ENCODE measurements at regions not wholly inside any gene's neighbourhood (a gene's known extent, or its start where the extent isn't known, plus 50 kb on each side); places are given as distances from the start of the nearest gene placed in this dataset.

DNA sequence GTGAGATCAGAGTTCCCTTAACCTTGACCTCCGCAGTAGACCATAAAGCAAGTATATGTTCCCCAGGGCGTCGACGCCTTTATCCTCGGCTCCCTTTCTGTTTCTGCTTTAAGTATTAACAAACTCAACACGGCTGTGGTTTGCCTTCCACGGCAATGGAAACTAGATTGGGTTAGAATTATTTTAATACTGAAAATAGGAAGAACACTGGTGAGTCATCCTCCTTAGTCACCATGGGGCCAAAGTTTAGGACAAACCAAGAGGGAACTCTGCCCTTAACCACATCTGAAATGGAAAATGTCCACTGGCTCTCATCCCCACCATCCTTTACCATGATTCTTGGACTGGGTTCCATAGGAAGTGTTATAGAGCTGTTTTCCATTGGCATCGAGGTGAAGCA lies 386.1 kb downstream of the ACTL7B start:
- Mint-ChIP-seq H3K4me1 (ENCODE audit: low read depth) (no peaks in the 10 kb centered on the region), H3K27ac (no peak overlapping the region), H3K9me3 (ENCODE audit: low read depth) (no peaks in the 10 kb centered on the region), H3K27me3 (no peaks in the 10 kb centered on the region), H3K36me3 (no peaks in the 10 kb centered on the region), H3K4me3 (no peak overlapping the region)

DNA sequence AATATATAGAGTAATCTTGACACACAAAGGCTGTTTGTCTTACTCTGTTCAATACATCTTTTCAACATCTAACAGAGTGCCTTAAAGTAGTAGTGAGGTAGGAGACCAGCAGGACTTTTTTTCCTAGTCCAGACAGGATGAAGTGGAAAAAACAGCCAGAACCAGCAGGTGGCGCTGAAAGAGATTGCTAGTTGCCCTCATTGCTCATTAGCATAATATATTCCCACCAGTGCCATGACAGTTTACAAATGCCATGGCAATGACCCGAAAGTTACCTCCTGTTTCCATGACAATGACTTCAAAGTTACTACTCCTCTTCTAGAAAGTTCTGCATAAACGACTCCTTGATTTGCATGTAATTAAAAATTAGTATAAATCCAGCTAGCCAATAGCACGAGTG lies 387.4 kb downstream of the ACTL7B start:
- Mint-ChIP-seq H3K27ac (no peak overlapping the region), H3K4me1 (ENCODE audit: low read depth) (no peaks in the 10 kb centered on the region), H3K4me3 (no peak overlapping the region), H3K9me3 (ENCODE audit: low read depth) (no peaks in the 10 kb centered on the region), H3K36me3 (no peaks in the 10 kb centered on the region), H3K27me3 (no peaks in the 10 kb centered on the region)

DNA sequence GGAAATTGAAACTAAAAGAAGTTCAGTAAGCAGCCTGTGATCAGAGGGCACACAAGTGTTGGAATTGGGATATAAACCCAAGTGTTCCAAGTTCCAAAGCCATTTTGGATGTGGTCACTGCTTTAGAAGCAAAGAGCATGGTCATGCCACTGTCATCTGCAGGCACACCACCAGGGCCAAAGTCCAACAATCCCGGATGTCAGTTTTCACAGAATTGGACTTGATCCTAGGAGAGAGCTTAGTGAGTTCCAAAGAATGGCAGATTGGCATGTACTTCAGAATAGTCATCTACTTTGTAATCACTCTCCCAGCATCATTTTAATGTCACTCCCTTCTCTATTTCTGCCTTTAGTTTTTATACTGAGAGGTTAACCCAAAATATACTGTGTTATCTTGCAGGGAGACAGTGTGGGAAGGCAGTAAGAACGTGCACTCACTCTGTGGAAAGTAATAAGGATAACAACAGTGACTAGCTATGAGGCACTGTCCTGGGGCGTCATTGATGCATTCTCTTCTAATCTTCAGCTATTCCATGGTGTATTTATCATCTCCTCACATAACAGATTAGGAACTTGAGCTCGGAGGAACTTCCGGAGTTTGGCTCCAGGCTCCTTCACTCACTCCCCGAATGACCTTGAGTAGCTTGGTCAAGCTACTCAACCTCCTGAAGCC lies 388.0 kb downstream of the ACTL7B start:
- Mint-ChIP-seq H3K4me3 (no peak overlapping the region), H3K27ac (no peak overlapping the region), H3K4me1 (ENCODE audit: low read depth) (no peaks in the 10 kb centered on the region), H3K9me3 (ENCODE audit: low read depth) (no peaks in the 10 kb centered on the region), H3K27me3 (no peaks in the 10 kb centered on the region), H3K36me3 (no peaks in the 10 kb centered on the region)

GRCh38 chr9:108467161-108467560 lies 388.6 kb downstream of the ACTL7B start:
- no peaks in the 10 kb centered on the region for H3K27me3 Mint-ChIP-seq
- H3K36me3 Mint-ChIP-seq, result no peaks in the 10 kb centered on the region
- no peaks in the 10 kb centered on the region for H3K4me1 Mint-ChIP-seq (ENCODE audit: low read depth)
- no peak overlapping the region for H3K27ac Mint-ChIP-seq
- no peak overlapping the region for H3K4me3 Mint-ChIP-seq
- H3K9me3 Mint-ChIP-seq (ENCODE audit: low read depth), result no peaks in the 10 kb centered on the region

DNA sequence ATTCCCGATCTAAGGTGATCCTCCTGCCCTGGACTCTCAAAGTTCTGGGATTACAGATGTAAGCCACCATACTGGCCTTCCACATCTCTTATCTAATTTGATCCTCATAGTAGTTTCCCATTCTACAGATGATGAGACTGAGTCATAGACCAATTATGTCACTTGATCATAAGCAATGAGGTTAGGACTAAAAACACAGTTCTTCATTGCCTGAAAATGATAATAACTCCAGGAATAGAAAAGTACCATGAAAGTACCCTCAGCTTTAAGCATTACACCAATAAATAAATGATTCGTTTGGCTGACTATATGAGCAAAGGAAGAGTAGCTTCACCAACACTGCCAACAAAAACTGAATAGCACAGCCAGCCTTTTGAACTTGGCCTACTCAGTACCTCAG lies 389.5 kb downstream of the ACTL7B start:
- Mint-ChIP-seq H3K36me3 (no peaks in the 10 kb centered on the region), H3K27ac (no peak overlapping the region), H3K27me3 (no peaks in the 10 kb centered on the region), H3K4me3 (no peak overlapping the region), H3K9me3 (ENCODE audit: low read depth) (no peaks in the 10 kb centered on the region), H3K4me1 (ENCODE audit: low read depth) (no peaks in the 10 kb centered on the region)

GRCh38 chr9:108463932-108464606 lies 391.7 kb downstream of the ACTL7B start:
- H3K36me3 Mint-ChIP-seq, result no peaks in the 10 kb centered on the region
- H3K4me1 Mint-ChIP-seq (ENCODE audit: low read depth), result no peaks in the 10 kb centered on the region
- H3K27ac Mint-ChIP-seq, result no peak overlapping the region
- H3K9me3 Mint-ChIP-seq (ENCODE audit: low read depth), result no peaks in the 10 kb centered on the region
- no peak overlapping the region for H3K4me3 Mint-ChIP-seq
- H3K27me3 Mint-ChIP-seq, result no peaks in the 10 kb centered on the region

- no peak overlapping the region for H3K4me3 Mint-ChIP-seq
- H3K27me3 Mint-ChIP-seq, result no peaks in the 10 kb centered on the region
- no peaks in the 10 kb centered on the region for H3K36me3 Mint-ChIP-seq
- H3K9me3 Mint-ChIP-seq (ENCODE audit: low read depth), result peaks cover 5% of the 10 kb centered on the region
- H3K27ac Mint-ChIP-seq, result no peak overlapping the region
- no peaks in the 10 kb centered on the region for H3K4me1 Mint-ChIP-seq (ENCODE audit: low read depth)
Observed at GRCh38 chr9:108456903-108457302, 398.9 kb downstream of the ACTL7B start.

DNA sequence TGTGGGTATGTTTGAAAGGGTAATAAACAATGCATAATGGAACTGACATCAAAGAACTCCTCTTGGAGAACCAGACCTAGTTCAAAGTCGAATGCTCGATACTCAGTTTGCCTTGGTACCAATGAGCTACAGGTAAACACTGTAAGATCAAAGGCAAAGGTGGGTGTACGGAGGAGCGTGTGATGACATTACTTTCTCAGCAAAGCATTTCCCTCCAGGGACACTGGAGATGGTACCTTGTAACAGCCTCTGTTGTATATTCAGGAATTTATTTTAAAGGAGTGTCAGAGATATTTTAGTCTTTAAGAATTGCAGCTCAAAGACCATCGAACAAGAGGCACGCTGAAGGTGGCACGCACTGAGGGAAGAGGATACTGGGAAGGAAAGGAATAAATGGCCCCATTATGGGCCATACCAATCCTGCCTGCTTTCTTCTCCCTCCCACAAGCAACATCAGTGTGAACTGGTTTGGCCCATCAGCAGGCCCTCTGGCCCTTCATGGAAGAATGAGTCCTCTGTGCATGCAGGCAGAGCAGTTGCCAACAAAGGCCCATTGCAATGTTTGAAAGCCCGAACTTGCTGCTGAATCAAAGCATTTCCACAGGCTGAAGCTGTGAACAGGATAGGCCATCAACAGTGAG lies 410.2 kb downstream of the ACTL7B start:
- H3K9me3 Mint-ChIP-seq (ENCODE audit: low read depth), result peaks cover 13% of the 10 kb centered on the region
- H3K27me3 Mint-ChIP-seq, result no peaks in the 10 kb centered on the region
- H3K27ac Mint-ChIP-seq, result no peak overlapping the region
- no peaks in the 10 kb centered on the region for H3K36me3 Mint-ChIP-seq
- H3K4me3 Mint-ChIP-seq, result no peak overlapping the region
- H3K4me1 Mint-ChIP-seq (ENCODE audit: low read depth), result no peaks in the 10 kb centered on the region

DNA sequence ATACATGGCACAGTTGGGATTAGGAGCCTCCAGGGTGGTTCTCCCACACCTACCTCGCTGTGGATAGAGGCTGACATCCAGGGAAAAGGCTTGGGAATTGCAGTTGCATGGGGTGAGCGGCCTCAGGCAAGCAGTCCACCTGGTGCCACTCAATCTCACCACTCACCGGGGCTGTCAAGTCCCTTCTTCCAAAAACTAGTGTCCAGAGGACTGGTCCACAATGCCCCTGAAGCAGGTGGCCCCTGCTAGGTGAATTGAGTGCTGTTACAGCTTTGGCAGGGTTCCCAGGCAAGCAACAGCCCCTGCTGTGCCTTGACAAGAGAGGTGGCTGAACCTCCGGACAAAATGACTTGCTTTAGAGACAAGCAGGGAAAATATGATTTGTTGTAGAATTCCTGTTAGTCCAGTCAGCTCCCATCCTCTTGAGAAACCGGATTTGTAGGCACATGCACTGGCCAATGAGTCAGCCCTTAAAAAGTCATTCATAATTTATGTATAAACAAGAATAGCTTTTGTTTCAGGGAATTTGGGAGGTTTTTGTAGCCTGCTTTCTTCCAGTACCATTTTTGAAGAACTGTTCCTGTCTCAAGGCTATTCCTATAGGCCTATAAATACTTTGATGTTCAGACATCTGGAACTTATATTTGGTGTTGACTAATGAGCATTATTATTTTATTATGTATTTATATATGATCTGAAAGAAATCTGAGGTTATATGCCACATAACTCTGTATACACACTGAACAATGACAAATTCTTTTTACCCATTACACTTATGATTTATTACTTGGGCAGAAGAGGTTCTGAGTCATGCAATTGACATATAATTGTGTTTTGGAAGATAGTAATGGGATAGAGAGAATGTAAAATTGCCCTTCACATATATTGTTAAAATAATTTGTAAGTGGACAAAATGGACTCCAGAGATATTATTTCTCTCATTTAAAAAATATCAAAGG lies 411.1 kb downstream of the ACTL7B start:
- Mint-ChIP-seq H3K27ac (no peak overlapping the region), H3K36me3 (no peaks in the 10 kb centered on the region), H3K4me1 (ENCODE audit: low read depth) (no peaks in the 10 kb centered on the region), H3K4me3 (no peak overlapping the region), H3K27me3 (peaks cover 2% of the 10 kb centered on the region), H3K9me3 (ENCODE audit: low read depth) (peaks cover 13% of the 10 kb centered on the region)

DNA sequence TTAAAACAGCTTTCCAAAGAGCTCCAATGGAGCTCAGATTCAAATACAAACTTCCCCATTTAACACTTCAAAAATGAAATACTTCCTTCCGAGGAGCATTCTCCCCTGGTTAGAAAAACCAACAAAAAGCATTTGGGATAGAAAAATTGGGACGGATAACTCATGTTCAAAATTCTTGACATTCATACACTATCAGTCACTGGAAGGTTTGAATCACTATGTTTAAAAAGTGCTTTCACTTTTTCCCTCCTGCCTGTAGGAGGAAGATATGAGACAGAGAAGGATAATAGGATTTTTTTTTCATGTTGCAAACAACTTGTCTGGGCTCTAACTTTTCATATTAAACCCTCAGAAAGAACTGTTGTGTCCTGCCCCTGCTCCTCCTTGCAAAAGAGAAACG lies 412.0 kb downstream of the ACTL7B start:
- peaks cover 10% of the 10 kb centered on the region for H3K9me3 Mint-ChIP-seq (ENCODE audit: low read depth)
- no peaks in the 10 kb centered on the region for H3K4me1 Mint-ChIP-seq (ENCODE audit: low read depth)
- no peaks in the 10 kb centered on the region for H3K36me3 Mint-ChIP-seq
- no peak overlapping the region for H3K4me3 Mint-ChIP-seq
- H3K27ac Mint-ChIP-seq, result no peak overlapping the region
- H3K27me3 Mint-ChIP-seq, result peaks cover 2% of the 10 kb centered on the region

GRCh38 chr9:108443019-108443633 lies 412.7 kb downstream of the ACTL7B start:
- no peaks in the 10 kb centered on the region for H3K36me3 Mint-ChIP-seq
- H3K27me3 Mint-ChIP-seq, result peaks cover 2% of the 10 kb centered on the region
- H3K4me1 Mint-ChIP-seq (ENCODE audit: low read depth), result no peaks in the 10 kb centered on the region
- no peak overlapping the region for H3K27ac Mint-ChIP-seq
- H3K9me3 Mint-ChIP-seq (ENCODE audit: low read depth), result peaks cover 6% of the 10 kb centered on the region
- H3K4me3 Mint-ChIP-seq, result no peak overlapping the region

DNA sequence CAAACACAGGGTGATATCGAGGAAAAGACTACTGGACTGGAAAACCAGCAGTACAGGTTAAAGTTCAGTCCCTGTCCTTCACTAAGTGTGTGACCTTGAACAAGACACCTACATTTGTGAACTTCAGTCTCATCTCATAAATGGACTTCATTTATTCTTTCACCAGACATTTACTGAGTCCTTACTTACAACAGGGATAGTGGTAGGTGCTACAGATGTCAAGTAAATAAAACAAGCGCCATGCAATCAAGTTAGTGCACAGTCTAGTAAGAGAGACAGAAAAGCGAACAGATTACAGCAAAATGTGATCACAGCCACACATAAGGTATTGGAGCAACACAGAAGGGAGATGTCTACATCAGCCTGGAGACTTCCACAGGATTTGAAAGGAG lies 413.2 kb downstream of the ACTL7B start:
- Mint-ChIP-seq H3K4me3 (no peak overlapping the region), H3K27ac (no peak overlapping the region), H3K9me3 (ENCODE audit: low read depth) (peaks cover 6% of the 10 kb centered on the region), H3K27me3 (peaks cover 2% of the 10 kb centered on the region), H3K4me1 (ENCODE audit: low read depth) (no peaks in the 10 kb centered on the region), H3K36me3 (no peaks in the 10 kb centered on the region)

- no peaks in the 10 kb centered on the region for H3K36me3 Mint-ChIP-seq
- no peaks in the 10 kb centered on the region for H3K4me1 Mint-ChIP-seq (ENCODE audit: low read depth)
- peaks cover 6% of the 10 kb centered on the region for H3K9me3 Mint-ChIP-seq (ENCODE audit: low read depth)
- H3K27me3 Mint-ChIP-seq, result peaks cover 2% of the 10 kb centered on the region
- no peak overlapping the region for H3K27ac Mint-ChIP-seq
- no peak overlapping the region for H3K4me3 Mint-ChIP-seq
Observed at GRCh38 chr9:108441726-108442125, 414.1 kb downstream of the ACTL7B start.

DNA sequence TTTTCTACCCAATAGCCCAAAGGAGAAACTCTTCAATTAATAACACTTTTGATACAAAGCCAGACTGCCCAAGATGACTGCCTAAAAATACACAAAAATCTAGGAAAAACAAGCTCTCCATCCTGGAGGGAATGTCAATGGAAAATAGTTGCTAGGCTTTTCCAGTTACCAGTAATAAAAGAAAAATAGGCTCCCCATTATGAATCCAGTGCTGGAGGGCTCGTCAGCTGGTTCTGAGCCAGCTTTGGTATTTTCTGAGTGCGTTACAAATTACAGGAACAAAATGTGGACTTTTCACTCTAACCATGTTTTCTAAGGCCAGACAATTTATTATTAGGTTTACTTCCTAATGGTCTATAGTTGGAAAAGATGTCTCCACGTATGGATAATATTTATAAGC lies 414.5 kb downstream of the ACTL7B start:
- Mint-ChIP-seq H3K9me3 (ENCODE audit: low read depth) (peaks cover 9% of the 10 kb centered on the region), H3K4me3 (no peak overlapping the region), H3K27me3 (peaks cover 2% of the 10 kb centered on the region), H3K27ac (no peak overlapping the region), H3K4me1 (ENCODE audit: low read depth) (no peaks in the 10 kb centered on the region), H3K36me3 (no peaks in the 10 kb centered on the region)

Measured in activated naive CD8-positive, alpha-beta T cell (primary cell).